K562 (cell line): ENCODE measurements at regions not wholly inside any gene's neighbourhood (a gene's known extent, or its start where the extent isn't known, plus 50 kb on each side); places are given as distances from the start of the nearest gene placed in this dataset.

Experiments
- CHD4 ChIP-seq: fragments of 200-600 bp; sonication (generic); IDR thresholded peaks from 3 replicates; pipeline ENCODE4 v1.6.1; 2012; ENCODE audit warnings: low read depth, mild to moderate bottlenecking, mixed read lengths, low read length, inconsistent platforms; ENCODE audit not compliant: insufficient read depth, insufficient replicate concordance, poor library complexity, severe bottlenecking
- MEIS2 ChIP-seq: fragments of 450-650 bp; IDR thresholded peaks from 2 replicates; pipeline ENCODE4 v1.6.1; 2014; ENCODE audit warnings: mild to moderate bottlenecking; ENCODE audit not compliant: partially characterized antibody
- MXI1 ChIP-seq: IDR thresholded peaks from 2 replicates; pipeline ENCODE4 v1.6.1; 2011; ENCODE audit warnings: low read depth, mild to moderate bottlenecking, improper control_type of control experiment, low read length
- PHB2 ChIP-seq: fragments of 450-650 bp; IDR thresholded peaks from 2 replicates; pipeline ENCODE4 v1.6.1; 2017; ENCODE audit warnings: low read depth
- POLR3A ChIP-seq: IDR thresholded peaks from 2 replicates; pipeline ENCODE4 v1.6.1; 2011; ENCODE audit warnings: borderline replicate concordance, mild to moderate bottlenecking, moderate library complexity; ENCODE audit not compliant: insufficient read length, insufficient read depth; ENCODE audit errors: extremely low read depth
- SMAD3 ChIP-seq: fragments of 450-650 bp; formaldehyde crosslinking; conservative IDR thresholded peaks from 2 replicates; pipeline ENCODE4 v1.4.0; 2020; ENCODE audit warnings: mild to moderate bottlenecking
- STAT5B ChIP-seq: fragments of 250-450 bp; sonication (Bioruptor Pico); IDR thresholded peaks from 2 replicates; pipeline ENCODE4 v1.8.0; 2021; ENCODE audit warnings: mild to moderate bottlenecking, inconsistent platforms
- XRCC4 ChIP-seq: IDR thresholded peaks from one replicate; pipeline ENCODE4 v1.6.1; 2011; ENCODE audit not compliant: insufficient read depth, insufficient read length; ENCODE audit errors: extremely low read depth
- ZEB2 ChIP-seq: fragments of 450-650 bp; IDR thresholded peaks from 2 replicates; pipeline ENCODE4 v1.6.1; 2016
- ZNF695 ChIP-seq: fragments of 450-650 bp; formaldehyde crosslinking; IDR thresholded peaks from 2 replicates; pipeline ENCODE4 v1.4.0; 2020; ENCODE audit warnings: mild to moderate bottlenecking, moderate library complexity
- TF ChIP-seq, protein P1 (sequence below), 2 experiments: fragments of 450-650 bp; formaldehyde crosslinking in 1 of 2; IDR thresholded peaks; 2 replicates each; pipeline versions ENCODE4 v1.4.0 to v1.6.1; 2014 to 2020; ENCODE audit warnings: mild to moderate bottlenecking in 2 of 2, borderline replicate concordance in 1 of 2, low read depth in 1 of 2
- TF ChIP-seq, protein P2 (sequence below), 2 experiments: fragments of 450-650 bp; IDR thresholded peaks; 2 replicates each; pipeline ENCODE4 v1.6.1; 2016; ENCODE audit warnings: mild to moderate bottlenecking in 2 of 2, borderline replicate concordance in 1 of 2, low read depth in 1 of 2, moderate library complexity in 1 of 2

DNA sequence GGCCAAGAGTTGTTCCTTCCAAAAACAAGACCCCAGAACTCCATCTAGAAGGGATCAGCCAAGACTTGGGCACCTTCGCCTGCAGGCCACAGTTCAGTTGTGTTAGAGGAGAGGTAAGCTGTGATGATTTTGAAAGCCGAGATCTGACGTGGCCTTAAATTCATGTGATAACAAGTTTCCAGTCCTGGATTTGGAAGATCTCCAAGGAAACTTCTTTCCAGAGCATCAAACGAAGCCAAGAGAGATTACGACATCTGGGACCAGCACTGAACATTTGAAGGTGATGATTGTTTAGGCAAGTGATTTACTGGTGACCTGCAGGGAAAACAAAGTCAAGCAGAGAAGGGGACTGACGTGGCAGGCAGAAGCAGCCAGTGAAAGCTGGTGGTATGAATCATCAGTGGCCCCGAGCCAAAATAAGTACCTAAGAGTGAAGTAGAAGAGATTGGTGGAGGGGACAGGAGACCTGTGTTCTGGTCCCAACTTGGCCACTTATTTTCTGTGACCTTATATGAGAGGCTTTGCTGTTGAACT lies 339.0 kb upstream of the PROK2 start (continued):
- TF ChIP-seq, protein P1, sequence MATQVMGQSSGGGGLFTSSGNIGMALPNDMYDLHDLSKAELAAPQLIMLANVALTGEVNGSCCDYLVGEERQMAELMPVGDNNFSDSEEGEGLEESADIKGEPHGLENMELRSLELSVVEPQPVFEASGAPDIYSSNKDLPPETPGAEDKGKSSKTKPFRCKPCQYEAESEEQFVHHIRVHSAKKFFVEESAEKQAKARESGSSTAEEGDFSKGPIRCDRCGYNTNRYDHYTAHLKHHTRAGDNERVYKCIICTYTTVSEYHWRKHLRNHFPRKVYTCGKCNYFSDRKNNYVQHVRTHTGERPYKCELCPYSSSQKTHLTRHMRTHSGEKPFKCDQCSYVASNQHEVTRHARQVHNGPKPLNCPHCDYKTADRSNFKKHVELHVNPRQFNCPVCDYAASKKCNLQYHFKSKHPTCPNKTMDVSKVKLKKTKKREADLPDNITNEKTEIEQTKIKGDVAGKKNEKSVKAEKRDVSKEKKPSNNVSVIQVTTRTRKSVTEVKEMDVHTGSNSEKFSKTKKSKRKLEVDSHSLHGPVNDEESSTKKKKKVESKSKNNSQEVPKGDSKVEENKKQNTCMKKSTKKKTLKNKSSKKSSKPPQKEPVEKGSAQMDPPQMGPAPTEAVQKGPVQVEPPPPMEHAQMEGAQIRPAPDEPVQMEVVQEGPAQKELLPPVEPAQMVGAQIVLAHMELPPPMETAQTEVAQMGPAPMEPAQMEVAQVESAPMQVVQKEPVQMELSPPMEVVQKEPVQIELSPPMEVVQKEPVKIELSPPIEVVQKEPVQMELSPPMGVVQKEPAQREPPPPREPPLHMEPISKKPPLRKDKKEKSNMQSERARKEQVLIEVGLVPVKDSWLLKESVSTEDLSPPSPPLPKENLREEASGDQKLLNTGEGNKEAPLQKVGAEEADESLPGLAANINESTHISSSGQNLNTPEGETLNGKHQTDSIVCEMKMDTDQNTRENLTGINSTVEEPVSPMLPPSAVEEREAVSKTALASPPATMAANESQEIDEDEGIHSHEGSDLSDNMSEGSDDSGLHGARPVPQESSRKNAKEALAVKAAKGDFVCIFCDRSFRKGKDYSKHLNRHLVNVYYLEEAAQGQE (IDR thresholded peaks at IDR 0.05; ENCODE audit: borderline replicate concordance): peak; percentile 75
- TF ChIP-seq, protein P1 (CRISPR knock-in tag; IDR thresholded peaks at IDR 0.05; ENCODE audit: low read depth): no peak
- TF ChIP-seq POLR3A (no peak), STAT5B (CRISPR knock-in tag) (no peak), SMAD3 (CRISPR knock-in tag) (no peak), ZEB2 (0 out of 2 replicates have a peak, but pooled peaks have one; percentile 29), CHD4 (no peak), XRCC4 (no peak), MXI1 (no peak), MEIS2 (peak; percentile 95), ZNF695 (CRISPR knock-in tag) (no peak), PHB2 (no peak)
- TF ChIP-seq, protein P2, sequence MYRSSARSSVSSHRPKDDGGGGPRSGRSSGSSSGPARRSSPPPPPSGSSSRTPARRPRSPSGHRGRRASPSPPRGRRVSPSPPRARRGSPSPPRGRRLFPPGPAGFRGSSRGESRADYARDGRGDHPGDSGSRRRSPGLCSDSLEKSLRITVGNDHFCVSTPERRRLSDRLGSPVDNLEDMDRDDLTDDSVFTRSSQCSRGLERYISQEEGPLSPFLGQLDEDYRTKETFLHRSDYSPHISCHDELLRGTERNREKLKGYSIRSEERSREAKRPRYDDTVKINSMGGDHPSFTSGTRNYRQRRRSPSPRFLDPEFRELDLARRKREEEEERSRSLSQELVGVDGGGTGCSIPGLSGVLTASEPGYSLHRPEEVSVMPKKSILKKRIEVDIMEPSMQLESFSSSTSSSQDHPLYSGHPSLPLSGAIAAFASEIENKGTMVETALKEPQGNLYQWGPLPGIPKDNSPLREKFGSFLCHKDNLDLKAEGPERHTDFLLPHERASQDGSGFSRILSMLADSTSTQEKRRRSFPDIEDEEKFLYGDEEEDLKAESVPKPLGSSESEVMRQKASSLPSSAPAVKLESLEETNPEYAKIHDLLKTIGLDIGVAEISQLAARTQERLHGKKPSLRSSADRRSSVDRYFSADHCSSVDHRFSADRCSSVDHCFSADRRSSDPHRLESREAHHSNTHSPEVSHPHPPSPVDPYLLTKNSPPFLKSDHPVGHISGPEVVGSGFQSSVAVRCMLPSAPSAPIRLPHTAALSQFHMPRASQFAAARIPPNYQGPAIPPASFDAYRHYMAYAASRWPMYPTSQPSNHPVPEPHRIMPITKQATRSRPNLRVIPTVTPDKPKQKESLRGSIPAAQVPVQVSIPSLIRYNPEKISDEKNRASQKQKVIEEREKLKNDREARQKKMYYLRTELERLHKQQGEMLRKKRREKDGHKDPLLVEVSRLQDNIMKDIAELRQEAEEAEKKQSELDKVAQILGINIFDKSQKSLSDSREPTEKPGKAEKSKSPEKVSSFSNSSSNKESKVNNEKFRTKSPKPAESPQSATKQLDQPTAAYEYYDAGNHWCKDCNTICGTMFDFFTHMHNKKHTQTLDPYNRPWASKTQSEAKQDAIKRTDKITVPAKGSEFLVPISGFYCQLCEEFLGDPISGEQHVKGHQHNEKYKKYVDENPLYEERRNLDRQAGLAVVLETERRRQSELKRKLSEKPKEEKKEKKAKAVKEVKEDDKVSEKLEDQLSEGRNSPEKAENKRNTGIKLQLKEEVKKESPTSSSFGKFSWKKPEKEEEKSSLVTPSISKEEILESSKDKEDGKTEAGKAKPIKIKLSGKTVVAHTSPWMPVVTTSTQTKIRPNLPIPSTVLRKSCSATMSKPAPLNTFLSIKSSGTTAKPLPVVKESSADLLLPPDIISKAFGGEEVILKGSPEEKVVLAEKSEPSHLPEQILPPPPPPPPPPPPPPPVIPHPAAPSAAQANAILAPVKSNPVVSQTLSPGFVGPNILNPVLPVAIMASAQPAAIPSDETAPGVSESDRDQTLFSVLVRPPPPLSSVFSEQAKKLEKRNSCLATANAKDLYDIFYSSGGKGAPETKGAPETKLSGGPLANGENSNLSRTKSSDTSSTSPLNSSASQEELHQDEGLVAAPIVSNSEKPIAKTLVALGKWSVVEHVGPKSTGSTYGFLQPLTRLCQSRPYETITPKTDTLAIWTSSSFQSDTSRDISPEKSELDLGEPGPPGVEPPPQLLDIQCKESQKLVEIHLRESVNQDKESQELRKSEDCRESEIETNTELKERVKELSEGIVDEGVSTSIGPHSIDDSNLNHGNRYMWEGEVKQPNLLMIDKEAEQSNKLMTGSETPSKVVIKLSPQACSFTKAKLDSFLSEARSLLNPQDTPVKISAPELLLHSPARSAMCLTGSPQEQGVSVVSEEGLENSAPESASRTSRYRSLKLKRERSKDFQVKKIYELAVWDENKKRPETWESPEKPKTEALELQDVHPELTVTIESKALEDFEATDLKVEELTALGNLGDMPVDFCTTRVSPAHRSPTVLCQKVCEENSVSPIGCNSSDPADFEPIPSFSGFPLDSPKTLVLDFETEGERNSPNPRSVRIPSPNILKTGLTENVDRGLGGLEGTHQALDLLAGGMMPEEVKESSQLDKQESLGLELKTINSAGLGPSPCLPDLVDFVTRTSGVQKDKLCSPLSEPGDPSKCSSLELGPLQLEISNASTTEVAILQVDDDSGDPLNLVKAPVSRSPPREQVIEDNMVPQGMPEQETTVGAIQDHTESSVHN (IDR thresholded peaks at IDR 0.05; ENCODE audit: borderline replicate concordance in 1 of 2, low read depth in 1 of 2): peak in 1 of 2 experiments; percentile 57; a peak in 1 of 4 replicates
